ENCODE measurements at regions not wholly inside any gene's neighbourhood (a gene's known extent, or its start where the extent isn't known, plus 50 kb on each side); places are given as distances from the start of the nearest gene placed in this dataset.

GRCh38 chr4:170887396-170887795, 797.6 kb upstream of the AADAT start (continued):
- TF ChIP-seq, protein P1, sequence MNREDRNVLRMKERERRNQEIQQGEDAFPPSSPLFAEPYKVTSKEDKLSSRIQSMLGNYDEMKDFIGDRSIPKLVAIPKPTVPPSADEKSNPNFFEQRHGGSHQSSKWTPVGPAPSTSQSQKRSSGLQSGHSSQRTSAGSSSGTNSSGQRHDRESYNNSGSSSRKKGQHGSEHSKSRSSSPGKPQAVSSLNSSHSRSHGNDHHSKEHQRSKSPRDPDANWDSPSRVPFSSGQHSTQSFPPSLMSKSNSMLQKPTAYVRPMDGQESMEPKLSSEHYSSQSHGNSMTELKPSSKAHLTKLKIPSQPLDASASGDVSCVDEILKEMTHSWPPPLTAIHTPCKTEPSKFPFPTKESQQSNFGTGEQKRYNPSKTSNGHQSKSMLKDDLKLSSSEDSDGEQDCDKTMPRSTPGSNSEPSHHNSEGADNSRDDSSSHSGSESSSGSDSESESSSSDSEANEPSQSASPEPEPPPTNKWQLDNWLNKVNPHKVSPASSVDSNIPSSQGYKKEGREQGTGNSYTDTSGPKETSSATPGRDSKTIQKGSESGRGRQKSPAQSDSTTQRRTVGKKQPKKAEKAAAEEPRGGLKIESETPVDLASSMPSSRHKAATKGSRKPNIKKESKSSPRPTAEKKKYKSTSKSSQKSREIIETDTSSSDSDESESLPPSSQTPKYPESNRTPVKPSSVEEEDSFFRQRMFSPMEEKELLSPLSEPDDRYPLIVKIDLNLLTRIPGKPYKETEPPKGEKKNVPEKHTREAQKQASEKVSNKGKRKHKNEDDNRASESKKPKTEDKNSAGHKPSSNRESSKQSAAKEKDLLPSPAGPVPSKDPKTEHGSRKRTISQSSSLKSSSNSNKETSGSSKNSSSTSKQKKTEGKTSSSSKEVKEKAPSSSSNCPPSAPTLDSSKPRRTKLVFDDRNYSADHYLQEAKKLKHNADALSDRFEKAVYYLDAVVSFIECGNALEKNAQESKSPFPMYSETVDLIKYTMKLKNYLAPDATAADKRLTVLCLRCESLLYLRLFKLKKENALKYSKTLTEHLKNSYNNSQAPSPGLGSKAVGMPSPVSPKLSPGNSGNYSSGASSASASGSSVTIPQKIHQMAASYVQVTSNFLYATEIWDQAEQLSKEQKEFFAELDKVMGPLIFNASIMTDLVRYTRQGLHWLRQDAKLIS (CRISPR knock-in tag; IDR thresholded peaks at IDR 0.05), result no peak

DNA sequence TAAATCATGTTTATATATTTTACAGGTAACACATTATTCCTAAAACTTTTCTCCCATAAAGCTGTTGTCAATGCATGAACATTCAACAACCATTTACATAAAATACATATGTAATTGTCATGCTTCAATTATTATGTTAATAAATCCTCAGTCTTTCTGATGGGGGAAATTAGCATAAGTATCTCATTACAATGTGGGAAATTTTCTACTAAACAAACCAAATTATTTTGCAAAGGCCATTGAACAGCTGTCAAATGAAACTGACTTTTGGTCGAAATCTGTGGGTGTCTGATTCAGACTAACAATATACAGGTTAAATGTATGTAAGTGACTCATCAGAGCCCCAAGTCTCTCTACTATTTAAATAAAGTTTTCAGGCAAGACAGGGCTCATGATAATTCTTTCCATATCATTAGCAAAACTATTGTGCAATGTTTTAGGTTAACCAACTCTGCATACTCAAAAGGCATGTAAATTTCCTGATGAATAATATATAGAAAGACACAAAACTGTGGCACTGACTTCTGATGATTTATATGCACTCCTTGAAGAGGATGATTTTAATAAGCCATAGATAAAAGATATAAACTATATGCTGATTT, 795.3 kb upstream of the AADAT start:
- no peaks in the 10 kb centered on the region for H3K27me3 ChIP-seq (ENCODE audit: control insufficient read depth in 2 of 2, insufficient read depth in 2 of 2, low read length in 2 of 2)
- H4K20me1 ChIP-seq (replicated peaks; ENCODE audit: control insufficient read depth, insufficient read depth, low read length), result no peaks in the 10 kb centered on the region
- no peak overlapping the region for H3K9ac ChIP-seq (ENCODE audit: insufficient read depth in 1 of 2, low read depth in 2 of 2, low read length in 2 of 2)
- no peak overlapping the region for H2AFZ ChIP-seq (ENCODE audit: low read depth, low read length)
- no peaks in the 10 kb centered on the region for H3K9me1 ChIP-seq (ENCODE audit: control insufficient read depth, insufficient read depth, low read length)
- DNase-seq (ENCODE audit: extremely low read depth in 1 of 4, low spot score in 3 of 4) (no peak), FAIRE-seq (no peak), ATAC-seq (no peak)
- no peak overlapping the region for H3K4me3 ChIP-seq
- CTCF ChIA-PET (ENCODE audit: low intra/inter-chr PET ratio), result no interaction called here
- intact Hi-C loops (cut with micrococcal nuclease) (no loop called here), in situ Hi-C loops (cut with MboI) (no loop called here)
- H3K27ac ChIP-seq (ENCODE audit: extremely low read depth, low read depth, low read length), result no peak overlapping the region
- no peak overlapping the region for H3K4me2 ChIP-seq (ENCODE audit: insufficient read depth, low read length)
- no peaks in the 10 kb centered on the region for H3K9me3 ChIP-seq (replicated peaks; ENCODE audit: control insufficient read depth, insufficient read depth, low read depth, low read length)
- no TSS peak for BruUV-seq (replicated peaks)
- H3K4me1 ChIP-seq (replicated peaks in 1 of 2; ENCODE audit: control insufficient read depth in 2 of 2, insufficient read depth in 2 of 2, low read length in 2 of 2), result no peaks in the 10 kb centered on the region
- POLR2A ChIA-PET, result no interaction called here
- H3K36me3 ChIP-seq (ENCODE audit: control insufficient read depth, insufficient read depth, low read length), result no peaks in the 10 kb centered on the region
- H3K79me2 ChIP-seq (ENCODE audit: control insufficient read depth, insufficient read depth, low read length), result no peaks in the 10 kb centered on the region
- 0% methylated on average over 1 of the region's 1 CpG for WGBS (ENCODE audit: insufficient coverage, low coverage, missing lambda C conversion rate)
- TF ChIP-seq ZNF449 (CRISPR knock-in tag; IDR thresholded peaks at IDR 0.05) (no peak), ZNF12 (CRISPR knock-in tag; IDR thresholded peaks at IDR 0.05) (no peak)
- TF ChIP-seq, protein P2, sequence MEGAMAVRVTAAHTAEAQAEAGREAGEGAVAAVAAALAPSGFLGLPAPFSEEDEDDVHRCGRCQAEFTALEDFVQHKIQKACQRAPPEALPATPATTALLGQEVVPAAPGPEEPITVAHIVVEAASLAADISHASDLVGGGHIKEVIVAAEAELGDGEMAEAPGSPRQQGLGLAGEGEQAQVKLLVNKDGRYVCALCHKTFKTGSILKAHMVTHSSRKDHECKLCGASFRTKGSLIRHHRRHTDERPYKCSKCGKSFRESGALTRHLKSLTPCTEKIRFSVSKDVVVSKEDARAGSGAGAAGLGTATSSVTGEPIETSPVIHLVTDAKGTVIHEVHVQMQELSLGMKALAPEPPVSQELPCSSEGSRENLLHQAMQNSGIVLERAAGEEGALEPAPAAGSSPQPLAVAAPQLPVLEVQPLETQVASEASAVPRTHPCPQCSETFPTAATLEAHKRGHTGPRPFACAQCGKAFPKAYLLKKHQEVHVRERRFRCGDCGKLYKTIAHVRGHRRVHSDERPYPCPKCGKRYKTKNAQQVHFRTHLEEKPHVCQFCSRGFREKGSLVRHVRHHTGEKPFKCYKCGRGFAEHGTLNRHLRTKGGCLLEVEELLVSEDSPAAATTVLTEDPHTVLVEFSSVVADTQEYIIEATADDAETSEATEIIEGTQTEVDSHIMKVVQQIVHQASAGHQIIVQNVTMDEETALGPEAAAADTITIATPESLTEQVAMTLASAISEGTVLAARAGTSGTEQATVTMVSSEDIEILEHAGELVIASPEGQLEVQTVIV (CRISPR knock-in tag; IDR thresholded peaks at IDR 0.05; ENCODE audit: borderline replicate concordance), result no peak
- TF ChIP-seq, protein P3, sequence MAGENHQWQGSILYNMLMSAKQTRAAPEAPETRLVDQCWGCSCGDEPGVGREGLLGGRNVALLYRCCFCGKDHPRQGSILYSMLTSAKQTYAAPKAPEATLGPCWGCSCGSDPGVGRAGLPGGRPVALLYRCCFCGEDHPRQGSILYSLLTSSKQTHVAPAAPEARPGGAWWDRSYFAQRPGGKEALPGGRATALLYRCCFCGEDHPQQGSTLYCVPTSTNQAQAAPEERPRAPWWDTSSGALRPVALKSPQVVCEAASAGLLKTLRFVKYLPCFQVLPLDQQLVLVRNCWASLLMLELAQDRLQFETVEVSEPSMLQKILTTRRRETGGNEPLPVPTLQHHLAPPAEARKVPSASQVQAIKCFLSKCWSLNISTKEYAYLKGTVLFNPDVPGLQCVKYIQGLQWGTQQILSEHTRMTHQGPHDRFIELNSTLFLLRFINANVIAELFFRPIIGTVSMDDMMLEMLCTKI (IDR thresholded peaks at IDR 0.05; ENCODE audit: partially characterized antibody), result no peak
- TF ChIP-seq, protein P4, sequence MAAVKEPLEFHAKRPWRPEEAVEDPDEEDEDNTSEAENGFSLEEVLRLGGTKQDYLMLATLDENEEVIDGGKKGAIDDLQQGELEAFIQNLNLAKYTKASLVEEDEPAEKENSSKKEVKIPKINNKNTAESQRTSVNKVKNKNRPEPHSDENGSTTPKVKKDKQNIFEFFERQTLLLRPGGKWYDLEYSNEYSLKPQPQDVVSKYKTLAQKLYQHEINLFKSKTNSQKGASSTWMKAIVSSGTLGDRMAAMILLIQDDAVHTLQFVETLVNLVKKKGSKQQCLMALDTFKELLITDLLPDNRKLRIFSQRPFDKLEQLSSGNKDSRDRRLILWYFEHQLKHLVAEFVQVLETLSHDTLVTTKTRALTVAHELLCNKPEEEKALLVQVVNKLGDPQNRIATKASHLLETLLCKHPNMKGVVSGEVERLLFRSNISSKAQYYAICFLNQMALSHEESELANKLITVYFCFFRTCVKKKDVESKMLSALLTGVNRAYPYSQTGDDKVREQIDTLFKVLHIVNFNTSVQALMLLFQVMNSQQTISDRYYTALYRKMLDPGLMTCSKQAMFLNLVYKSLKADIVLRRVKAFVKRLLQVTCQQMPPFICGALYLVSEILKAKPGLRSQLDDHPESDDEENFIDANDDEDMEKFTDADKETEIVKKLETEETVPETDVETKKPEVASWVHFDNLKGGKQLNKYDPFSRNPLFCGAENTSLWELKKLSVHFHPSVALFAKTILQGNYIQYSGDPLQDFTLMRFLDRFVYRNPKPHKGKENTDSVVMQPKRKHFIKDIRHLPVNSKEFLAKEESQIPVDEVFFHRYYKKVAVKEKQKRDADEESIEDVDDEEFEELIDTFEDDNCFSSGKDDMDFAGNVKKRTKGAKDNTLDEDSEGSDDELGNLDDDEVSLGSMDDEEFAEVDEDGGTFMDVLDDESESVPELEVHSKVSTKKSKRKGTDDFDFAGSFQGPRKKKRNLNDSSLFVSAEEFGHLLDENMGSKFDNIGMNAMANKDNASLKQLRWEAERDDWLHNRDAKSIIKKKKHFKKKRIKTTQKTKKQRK (IDR thresholded peaks at IDR 0.05; ENCODE audit: borderline replicate concordance, low read depth, low read length), result no peak

Measured in K562 (cell line).